Esophagus muscularis mucosa (tissue), 4 donors: ENCODE measurements at regions not wholly inside any gene's neighbourhood (a gene's known extent, or its start where the extent isn't known, plus 50 kb on each side); places are given as distances from the start of the nearest gene placed in this dataset.

Experiments
- DNase-seq: peaks from one replicate; pipeline ENCODE4 v3.0.0-alpha.2; 2017; ENCODE audit errors: extremely low spot score
- H3K27ac ChIP-seq, 4 donors: fragments of 200-600 bp; sonication (generic); replicated peaks in 1 of 4; 1 replicate in 3 of 4; 2 replicates in 1 of 4; pipeline ENCODE4 v1.5.1; 2016 to 2019; ENCODE audit warnings: mild to moderate bottlenecking in 1 of 4
- H3K27me3 ChIP-seq, 4 donors: fragments of 200-600 bp; sonication (generic); one replicate each; pipeline versions ENCODE4 v1.5.1 to v1.6.0; 2016 to 2019
- H3K36me3 ChIP-seq, 4 donors: fragments of 200-600 bp; sonication (generic); one replicate each; pipeline ENCODE4 v1.5.1; 2016 to 2019
- H3K4me1 ChIP-seq, 4 donors: fragments of 200-600 bp; sonication (generic); one replicate each; pipeline ENCODE4 v1.5.1; 2016 to 2019
- H3K4me3 ChIP-seq, 4 donors: fragments of 200-600 bp; sonication (generic); 1 replicate in 2 of 4; 2 replicates in 2 of 4; pipeline ENCODE4 v1.5.1; 2016 to 2019; ENCODE audit warnings: mild to moderate bottlenecking in 4 of 4, moderate library complexity in 1 of 4
- H3K9me3 ChIP-seq, 4 donors: fragments of 200-600 bp; sonication (generic); 1 replicate in 3 of 4; 2 replicates in 1 of 4; pipeline ENCODE4 v1.5.1; 2016 to 2019
- EP300 ChIP-seq: sonication (generic); formaldehyde crosslinking; IDR thresholded peaks from one replicate; pipeline ENCODE4 v1.6.1; 2017; ENCODE audit warnings: antibody characterized with exemption
- POLR2A ChIP-seq: fragments of 450-650 bp; IDR thresholded peaks from one replicate; pipeline ENCODE4 v1.6.1; 2017; ENCODE audit warnings: antibody characterized with exemption, moderate library complexity, mild to moderate bottlenecking, low read depth
- POLR2AphosphoS5 ChIP-seq, 2 donors: sonication (generic); formaldehyde crosslinking; IDR thresholded peaks; one replicate each; pipeline ENCODE4 v1.6.1; 2017; ENCODE audit warnings: antibody characterized with exemption in 2 of 2
- WGBS: methylation state at CpG from one replicate; pipeline ENCODE4 v1.1.5; 2018; 5-methylcytosine and 5-hydroxymethylcytosine counted together
- intact Hi-C: fragments of 100-400 bp; cut with DNase I; formaldehyde crosslinking; loops from one replicate; pipeline ENCODE4 v1.15.1; 2023
- TF ChIP-seq, protein P1 (sequence below), 3 experiments: fragments of 200-600 bp in 2 of 3; fragments of 450-650 bp in 1 of 3; sonication (generic) in 2 of 3; IDR thresholded peaks; one replicate each; pipeline ENCODE4 v1.5.1; 2017 to 2019; ENCODE audit warnings: antibody characterized with exemption in 3 of 3, mild to moderate bottlenecking in 2 of 3, moderate library complexity in 1 of 3

DNA sequence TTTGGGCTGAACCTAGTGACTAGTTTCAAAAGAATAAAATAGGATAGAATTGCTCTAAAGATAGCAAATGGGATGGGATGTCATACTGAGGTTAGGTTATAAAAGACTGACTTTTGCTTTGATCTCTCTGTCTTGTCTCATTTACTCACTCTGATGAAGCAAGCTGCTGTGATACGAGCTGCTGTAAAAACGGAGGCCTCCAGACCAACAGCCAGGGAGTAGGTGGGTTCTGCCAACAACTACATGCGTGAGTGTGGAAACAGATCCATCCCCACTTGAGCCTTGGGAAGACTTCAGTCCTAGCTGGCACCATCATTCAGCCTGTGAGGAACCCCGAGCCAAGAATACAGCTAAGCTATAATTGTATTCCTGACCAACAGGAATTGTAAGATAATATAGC lies 373.9 kb upstream of the CA10 start:
- Histone ChIP-seq H3K9me3 (no peaks in the 10 kb centered on the region), H3K27me3 (no peaks in the 10 kb centered on the region), H3K36me3 (no peaks in the 10 kb centered on the region), H3K4me3 (no peak overlapping the region), H3K4me1 (peaks cover 0 to 7% (median 2%) of the 10 kb centered on the region in 4 donors), H3K27ac (no peak overlapping the region)
- DNase-seq = no peak
- 64% methylated on average over 4 of the region's 4 CpGs for WGBS
- intact Hi-C loops = no loop called here
- TF ChIP-seq POLR2AphosphoS5 (IDR thresholded peaks at IDR 0.05) = no peak
- no peak for TF ChIP-seq EP300
- TF ChIP-seq, protein P1, sequence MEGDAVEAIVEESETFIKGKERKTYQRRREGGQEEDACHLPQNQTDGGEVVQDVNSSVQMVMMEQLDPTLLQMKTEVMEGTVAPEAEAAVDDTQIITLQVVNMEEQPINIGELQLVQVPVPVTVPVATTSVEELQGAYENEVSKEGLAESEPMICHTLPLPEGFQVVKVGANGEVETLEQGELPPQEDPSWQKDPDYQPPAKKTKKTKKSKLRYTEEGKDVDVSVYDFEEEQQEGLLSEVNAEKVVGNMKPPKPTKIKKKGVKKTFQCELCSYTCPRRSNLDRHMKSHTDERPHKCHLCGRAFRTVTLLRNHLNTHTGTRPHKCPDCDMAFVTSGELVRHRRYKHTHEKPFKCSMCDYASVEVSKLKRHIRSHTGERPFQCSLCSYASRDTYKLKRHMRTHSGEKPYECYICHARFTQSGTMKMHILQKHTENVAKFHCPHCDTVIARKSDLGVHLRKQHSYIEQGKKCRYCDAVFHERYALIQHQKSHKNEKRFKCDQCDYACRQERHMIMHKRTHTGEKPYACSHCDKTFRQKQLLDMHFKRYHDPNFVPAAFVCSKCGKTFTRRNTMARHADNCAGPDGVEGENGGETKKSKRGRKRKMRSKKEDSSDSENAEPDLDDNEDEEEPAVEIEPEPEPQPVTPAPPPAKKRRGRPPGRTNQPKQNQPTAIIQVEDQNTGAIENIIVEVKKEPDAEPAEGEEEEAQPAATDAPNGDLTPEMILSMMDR (IDR thresholded peaks at IDR 0.05) = no peak
- TF ChIP-seq POLR2A = no peak

DNA sequence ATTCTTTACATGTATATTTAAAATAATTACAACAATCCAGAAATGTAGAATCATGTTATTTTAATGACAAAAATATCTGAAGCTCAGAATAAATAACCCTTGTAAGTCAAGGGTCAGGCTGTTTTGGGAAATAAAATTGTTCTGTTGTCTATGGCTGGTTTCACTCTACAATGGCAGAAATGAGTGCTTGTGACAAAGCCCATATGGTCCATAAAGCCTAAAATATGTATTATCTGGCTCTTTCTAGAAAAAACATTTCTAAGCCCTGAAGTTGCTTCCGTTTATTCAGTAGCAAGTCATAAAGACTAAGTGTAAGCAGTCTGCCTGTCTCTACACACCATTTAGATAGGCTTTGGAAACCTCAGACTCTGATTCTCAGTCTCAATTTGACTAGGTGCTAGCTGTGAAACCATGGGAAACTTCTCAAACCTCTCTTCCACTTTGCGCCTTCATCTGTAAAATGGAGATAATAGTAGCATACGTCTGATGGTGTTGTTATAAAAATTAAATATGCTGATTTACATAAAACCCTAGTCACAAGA lies 365.7 kb upstream of the CA10 start:
- H3K27me3 ChIP-seq = no peaks in the 10 kb centered on the region
- TF ChIP-seq, protein P1 (IDR thresholded peaks at IDR 0.05) = no peak
- TF ChIP-seq POLR2A (no peak), POLR2AphosphoS5 (IDR thresholded peaks at IDR 0.05) (no peak), EP300 (no peak)
- no peaks in the 10 kb centered on the region for H3K9me3 ChIP-seq
- no peaks in the 10 kb centered on the region for H3K4me1 ChIP-seq
- 75% methylated on average over 3 of the region's 3 CpGs for WGBS
- no peaks in the 10 kb centered on the region for H3K36me3 ChIP-seq
- H3K4me3 ChIP-seq = no peak overlapping the region
- intact Hi-C loops = no loop called here
- DNase-seq = no peak
- H3K27ac ChIP-seq = no peak overlapping the region

DNA sequence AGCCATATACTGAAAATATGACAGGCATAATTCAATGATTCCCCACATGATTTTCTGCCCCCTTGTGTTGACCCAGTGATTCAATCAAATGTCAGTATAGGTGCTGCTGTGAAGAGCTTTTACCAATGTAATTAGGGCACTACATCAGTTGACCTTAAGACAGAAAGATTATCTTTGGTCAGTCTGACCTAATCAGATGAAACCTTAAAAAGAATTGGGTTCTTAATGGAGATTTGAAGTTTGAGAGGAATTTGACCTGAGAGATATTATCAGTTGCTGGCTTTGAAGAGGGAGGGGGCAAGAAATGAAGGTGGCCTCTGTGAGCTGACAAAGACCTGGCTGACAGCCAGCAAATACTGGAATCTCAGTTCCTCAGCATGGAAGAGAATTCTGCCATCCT lies 358.7 kb upstream of the CA10 start:
- H3K9me3 ChIP-seq = no peaks in the 10 kb centered on the region
- intact Hi-C loops = no loop called here
- TF ChIP-seq POLR2AphosphoS5 (IDR thresholded peaks at IDR 0.05) (no peak), POLR2A (no peak), EP300 (no peak)
- TF ChIP-seq, protein P1 (IDR thresholded peaks at IDR 0.05) = no peak
- no peak overlapping the region for H3K27ac ChIP-seq
- no peaks in the 10 kb centered on the region for H3K4me1 ChIP-seq
- no peak overlapping the region for H3K4me3 ChIP-seq
- DNase-seq = no peak
- no peaks in the 10 kb centered on the region for H3K27me3 ChIP-seq
- no peaks in the 10 kb centered on the region for H3K36me3 ChIP-seq

DNA sequence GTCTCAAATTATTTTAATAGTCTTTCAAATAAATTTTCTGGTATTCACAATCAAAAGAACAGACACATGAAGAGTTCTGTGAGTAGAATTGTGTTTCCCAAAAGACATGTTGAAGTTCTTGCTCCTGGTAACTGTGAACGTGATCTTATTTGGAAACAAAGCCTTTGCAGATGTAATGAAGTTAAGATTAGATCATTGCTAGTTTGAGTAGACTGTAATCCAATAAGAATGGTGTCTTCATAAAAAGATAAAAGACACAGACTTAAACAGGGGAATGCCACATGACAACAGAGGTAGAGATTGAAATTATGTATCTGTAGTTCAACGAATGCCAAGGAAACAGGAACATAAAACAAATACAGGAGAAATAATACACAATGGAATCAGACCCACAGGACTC lies 357.4 kb upstream of the CA10 start:
- intact Hi-C loops = no loop called here
- Histone ChIP-seq H3K9me3 (no peaks in the 10 kb centered on the region), H3K4me3 (no peak overlapping the region), H3K27ac (no peak overlapping the region), H3K4me1 (no peaks in the 10 kb centered on the region), H3K27me3 (no peaks in the 10 kb centered on the region), H3K36me3 (no peaks in the 10 kb centered on the region)
- no peak for DNase-seq
- WGBS = 54% methylated on average over 2 of the region's 2 CpGs
- TF ChIP-seq POLR2A (no peak), POLR2AphosphoS5 (IDR thresholded peaks at IDR 0.05) (no peak)

DNA sequence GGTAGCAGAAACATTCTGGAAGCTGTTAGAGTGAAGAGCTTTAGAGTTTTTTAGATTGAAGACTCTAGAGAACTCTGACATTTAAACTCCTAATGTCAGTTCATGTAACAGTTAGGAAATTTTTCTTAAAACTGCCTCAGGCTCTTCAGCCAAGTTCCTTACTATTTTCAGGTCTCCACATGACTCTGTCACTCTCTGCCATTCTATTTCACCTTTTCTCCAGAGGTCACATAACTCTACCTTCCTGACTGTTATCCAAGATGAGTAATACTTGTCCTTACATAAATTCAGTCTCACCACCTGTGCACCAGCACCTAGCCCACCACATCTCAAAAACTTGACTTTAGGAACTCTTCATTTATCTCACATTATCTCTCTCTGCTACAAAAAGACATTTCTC lies 347.1 kb upstream of the CA10 start:
- no peak overlapping the region for H3K4me3 ChIP-seq
- no peaks in the 10 kb centered on the region for H3K27me3 ChIP-seq
- no peak for DNase-seq
- no peaks in the 10 kb centered on the region for H3K4me1 ChIP-seq
- H3K9me3 ChIP-seq = no peaks in the 10 kb centered on the region
- no peak for TF ChIP-seq POLR2AphosphoS5 (IDR thresholded peaks at IDR 0.05)
- TF ChIP-seq POLR2A = no peak
- TF ChIP-seq EP300 = no peak
- TF ChIP-seq, protein P1 (IDR thresholded peaks at IDR 0.05) = no peak
- intact Hi-C loops = no loop called here
- no peak overlapping the region for H3K27ac ChIP-seq
- H3K36me3 ChIP-seq = no peaks in the 10 kb centered on the region
